HL-60 (cell line): ENCODE measurements at regions not wholly inside any gene's neighbourhood (a gene's known extent, or its start where the extent isn't known, plus 50 kb on each side); places are given as distances from the start of the nearest gene placed in this dataset.

Experiments used
- DNase-seq, 2 experiments: peaks; one replicate each; pipeline ENCODE4 v3.0.0-alpha.2; 2010 to 2020; ENCODE audit warnings: low read depth in 1 of 2, low spot score in 1 of 2
- H3K27ac ChIP-seq: fragments of 250-450 bp; sonication (Bioruptor Pico); replicated peaks from 2 replicates; pipeline ENCODE4 v1.5.1; 2020; ENCODE audit warnings: mild to moderate bottlenecking, moderate library complexity
- H3K27me3 ChIP-seq: fragments of 250-450 bp; sonication (Bioruptor Pico); 2 replicates; pipeline ENCODE4 v1.5.1; 2021; ENCODE audit warnings: mild to moderate bottlenecking, moderate library complexity; ENCODE audit not compliant: insufficient read depth, poor library complexity, severe bottlenecking
- H3K4me3 ChIP-seq: replicated peaks from 2 replicates; pipeline ENCODE4 v1.5.1; 2011; ENCODE audit warnings: mild to moderate bottlenecking, control low read depth, low read length; ENCODE audit not compliant: insufficient read depth
- GABPA ChIP-seq: IDR thresholded peaks from 2 replicates; pipeline ENCODE4 v1.6.1; 2012; ENCODE audit warnings: low read depth
- POLR2AphosphoS5 ChIP-seq: IDR thresholded peaks from 2 replicates; pipeline ENCODE4 v1.6.1; 2012; ENCODE audit warnings: low read depth
- SPI1 ChIP-seq: IDR thresholded peaks from 2 replicates; pipeline ENCODE4 v1.6.1; 2012; ENCODE audit warnings: low read depth, mild to moderate bottlenecking, borderline replicate concordance
- TF ChIP-seq, protein P1 (sequence below): IDR thresholded peaks from 2 replicates; pipeline ENCODE4 v1.6.1; 2012; ENCODE audit warnings: low read depth; ENCODE audit not compliant: insufficient replicate concordance
- TF ChIP-seq, protein P2 (sequence below): IDR thresholded peaks from one replicate; pipeline ENCODE4 v1.5.1; 2011; ENCODE audit warnings: low read length, control low read depth, inconsistent platforms; ENCODE audit not compliant: insufficient read depth

DNA sequence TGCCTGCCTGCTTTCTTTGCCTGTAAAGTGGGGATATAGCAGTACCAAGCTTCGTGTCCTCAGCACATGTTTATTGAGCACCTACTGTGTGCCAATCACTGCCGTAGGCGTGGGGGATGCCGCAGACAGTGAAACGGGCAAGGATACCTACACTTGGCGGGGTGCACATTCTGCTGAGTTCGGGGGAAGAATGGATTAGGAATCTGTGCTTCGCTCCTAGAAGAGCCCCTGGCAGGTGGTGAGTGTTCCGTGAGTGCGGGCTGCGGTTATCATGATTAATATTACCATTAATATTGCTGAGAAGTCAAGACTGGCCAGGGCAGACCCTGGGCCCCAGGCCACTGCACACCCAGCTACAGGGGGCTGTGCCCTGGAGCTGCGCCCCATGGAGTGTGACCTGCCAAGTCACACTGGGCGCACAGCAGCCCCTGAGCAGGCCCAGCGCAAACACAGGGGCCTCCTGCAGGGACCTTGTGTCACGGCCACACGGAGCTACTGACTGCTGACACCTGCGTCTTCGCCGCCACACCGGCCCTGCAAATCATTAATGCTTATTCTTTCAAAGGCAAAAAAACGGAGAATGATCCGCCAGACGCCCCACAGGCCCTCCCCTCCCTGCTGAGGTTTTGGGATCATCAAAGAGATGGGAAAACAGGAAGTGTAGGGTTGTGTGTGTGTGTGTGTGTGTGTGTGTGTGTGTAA lies 213.4 kb upstream of the GSE1 start:
- DNase-seq, result no peak
- TF ChIP-seq GABPA, result no peak
- peak; percentile 24; the same call in 1 of the 2 replicates for TF ChIP-seq SPI1
- Histone ChIP-seq H3K27me3 (peaks cover 2% of the 10 kb centered on the region), H3K27ac (no peak overlapping the region), H3K4me3 (no peak overlapping the region)

DNA sequence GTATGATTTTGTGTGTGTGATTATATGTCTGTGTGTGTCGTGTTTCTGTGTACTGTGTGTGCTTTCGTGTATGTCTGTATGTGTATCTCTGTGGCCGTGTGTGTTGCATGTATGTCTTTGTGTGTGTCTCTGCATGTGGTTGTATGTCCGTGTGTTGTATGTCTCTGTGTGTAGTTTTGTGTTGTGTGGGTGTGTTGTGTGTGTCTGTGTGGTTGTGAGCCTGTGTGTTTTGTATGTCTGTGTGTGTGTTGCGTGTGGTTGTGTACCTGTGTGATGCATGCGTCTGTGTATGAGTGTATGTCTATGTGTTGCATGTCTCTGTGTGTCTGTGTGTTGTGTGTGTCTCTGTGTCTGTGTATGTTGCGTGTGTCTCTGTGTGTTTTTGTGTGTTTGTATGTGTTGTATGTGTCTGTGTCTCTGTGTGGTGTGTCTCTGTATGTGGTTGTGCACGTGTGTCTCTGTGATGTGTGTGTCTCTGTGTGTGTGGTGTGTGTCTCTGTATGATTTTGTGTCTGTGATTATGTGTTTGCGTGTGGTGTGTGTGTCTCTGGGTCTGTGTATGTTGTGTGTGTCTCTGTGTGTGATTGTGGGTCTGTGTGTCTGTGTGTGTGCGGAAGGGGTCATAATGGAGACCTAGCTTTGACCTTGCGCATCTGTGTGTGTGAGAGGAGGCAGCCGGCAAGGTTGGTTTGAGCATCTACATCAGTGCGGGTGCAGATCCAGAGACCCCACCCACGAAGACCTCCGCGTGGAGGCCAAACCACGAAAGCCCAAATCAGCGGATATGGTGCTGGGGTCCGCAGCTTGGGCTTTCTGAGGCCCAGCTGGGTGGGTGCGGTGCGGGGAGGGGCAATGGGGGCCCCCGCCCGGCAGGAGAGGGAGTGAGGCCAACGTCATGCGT lies 212.6 kb upstream of the GSE1 start:
- DNase-seq, result no peak
- no peak for TF ChIP-seq POLR2AphosphoS5
- TF ChIP-seq GABPA, result no peak
- TF ChIP-seq, protein P1, sequence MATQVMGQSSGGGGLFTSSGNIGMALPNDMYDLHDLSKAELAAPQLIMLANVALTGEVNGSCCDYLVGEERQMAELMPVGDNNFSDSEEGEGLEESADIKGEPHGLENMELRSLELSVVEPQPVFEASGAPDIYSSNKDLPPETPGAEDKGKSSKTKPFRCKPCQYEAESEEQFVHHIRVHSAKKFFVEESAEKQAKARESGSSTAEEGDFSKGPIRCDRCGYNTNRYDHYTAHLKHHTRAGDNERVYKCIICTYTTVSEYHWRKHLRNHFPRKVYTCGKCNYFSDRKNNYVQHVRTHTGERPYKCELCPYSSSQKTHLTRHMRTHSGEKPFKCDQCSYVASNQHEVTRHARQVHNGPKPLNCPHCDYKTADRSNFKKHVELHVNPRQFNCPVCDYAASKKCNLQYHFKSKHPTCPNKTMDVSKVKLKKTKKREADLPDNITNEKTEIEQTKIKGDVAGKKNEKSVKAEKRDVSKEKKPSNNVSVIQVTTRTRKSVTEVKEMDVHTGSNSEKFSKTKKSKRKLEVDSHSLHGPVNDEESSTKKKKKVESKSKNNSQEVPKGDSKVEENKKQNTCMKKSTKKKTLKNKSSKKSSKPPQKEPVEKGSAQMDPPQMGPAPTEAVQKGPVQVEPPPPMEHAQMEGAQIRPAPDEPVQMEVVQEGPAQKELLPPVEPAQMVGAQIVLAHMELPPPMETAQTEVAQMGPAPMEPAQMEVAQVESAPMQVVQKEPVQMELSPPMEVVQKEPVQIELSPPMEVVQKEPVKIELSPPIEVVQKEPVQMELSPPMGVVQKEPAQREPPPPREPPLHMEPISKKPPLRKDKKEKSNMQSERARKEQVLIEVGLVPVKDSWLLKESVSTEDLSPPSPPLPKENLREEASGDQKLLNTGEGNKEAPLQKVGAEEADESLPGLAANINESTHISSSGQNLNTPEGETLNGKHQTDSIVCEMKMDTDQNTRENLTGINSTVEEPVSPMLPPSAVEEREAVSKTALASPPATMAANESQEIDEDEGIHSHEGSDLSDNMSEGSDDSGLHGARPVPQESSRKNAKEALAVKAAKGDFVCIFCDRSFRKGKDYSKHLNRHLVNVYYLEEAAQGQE, result no peak
- H3K27ac ChIP-seq, result no peak overlapping the region
- H3K27me3 ChIP-seq, result no peaks in the 10 kb centered on the region
- H3K4me3 ChIP-seq, result no peak overlapping the region

DNA sequence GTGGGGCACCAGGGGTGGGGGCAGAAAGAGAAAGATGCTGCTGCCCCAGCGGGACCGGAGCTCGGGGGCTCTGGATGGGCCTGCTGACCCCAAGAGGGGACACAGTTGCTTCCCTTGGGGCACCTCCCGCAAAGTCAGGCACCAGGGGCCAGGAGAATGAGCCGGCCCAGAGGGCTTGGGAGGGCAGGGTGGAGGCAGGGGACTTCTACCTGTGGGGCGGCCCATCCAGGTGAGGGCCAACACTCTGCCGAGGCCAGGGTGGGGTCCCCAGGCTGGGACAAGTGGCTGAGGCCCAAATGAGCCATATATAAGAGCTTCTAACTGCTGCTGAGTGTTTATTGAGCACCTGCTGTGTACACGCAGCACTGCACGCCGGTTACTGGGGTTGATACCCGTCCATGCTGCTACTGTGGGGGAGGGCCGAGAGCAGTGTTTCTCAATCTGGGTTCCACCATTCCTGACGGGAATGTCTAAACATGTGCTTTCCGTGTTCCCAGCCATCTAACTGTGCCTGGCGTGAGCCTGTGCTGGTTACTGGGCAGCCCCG lies 211.7 kb upstream of the GSE1 start:
- Histone ChIP-seq H3K27me3 (no peaks in the 10 kb centered on the region), H3K27ac (no peak overlapping the region), H3K4me3 (no peak overlapping the region)
- no peak for DNase-seq
- TF ChIP-seq GABPA (no peak), SPI1 (no peak), POLR2AphosphoS5 (no peak)
- TF ChIP-seq, protein P2, sequence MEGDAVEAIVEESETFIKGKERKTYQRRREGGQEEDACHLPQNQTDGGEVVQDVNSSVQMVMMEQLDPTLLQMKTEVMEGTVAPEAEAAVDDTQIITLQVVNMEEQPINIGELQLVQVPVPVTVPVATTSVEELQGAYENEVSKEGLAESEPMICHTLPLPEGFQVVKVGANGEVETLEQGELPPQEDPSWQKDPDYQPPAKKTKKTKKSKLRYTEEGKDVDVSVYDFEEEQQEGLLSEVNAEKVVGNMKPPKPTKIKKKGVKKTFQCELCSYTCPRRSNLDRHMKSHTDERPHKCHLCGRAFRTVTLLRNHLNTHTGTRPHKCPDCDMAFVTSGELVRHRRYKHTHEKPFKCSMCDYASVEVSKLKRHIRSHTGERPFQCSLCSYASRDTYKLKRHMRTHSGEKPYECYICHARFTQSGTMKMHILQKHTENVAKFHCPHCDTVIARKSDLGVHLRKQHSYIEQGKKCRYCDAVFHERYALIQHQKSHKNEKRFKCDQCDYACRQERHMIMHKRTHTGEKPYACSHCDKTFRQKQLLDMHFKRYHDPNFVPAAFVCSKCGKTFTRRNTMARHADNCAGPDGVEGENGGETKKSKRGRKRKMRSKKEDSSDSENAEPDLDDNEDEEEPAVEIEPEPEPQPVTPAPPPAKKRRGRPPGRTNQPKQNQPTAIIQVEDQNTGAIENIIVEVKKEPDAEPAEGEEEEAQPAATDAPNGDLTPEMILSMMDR, result no peak
- TF ChIP-seq, protein P1, result no peak

DNA sequence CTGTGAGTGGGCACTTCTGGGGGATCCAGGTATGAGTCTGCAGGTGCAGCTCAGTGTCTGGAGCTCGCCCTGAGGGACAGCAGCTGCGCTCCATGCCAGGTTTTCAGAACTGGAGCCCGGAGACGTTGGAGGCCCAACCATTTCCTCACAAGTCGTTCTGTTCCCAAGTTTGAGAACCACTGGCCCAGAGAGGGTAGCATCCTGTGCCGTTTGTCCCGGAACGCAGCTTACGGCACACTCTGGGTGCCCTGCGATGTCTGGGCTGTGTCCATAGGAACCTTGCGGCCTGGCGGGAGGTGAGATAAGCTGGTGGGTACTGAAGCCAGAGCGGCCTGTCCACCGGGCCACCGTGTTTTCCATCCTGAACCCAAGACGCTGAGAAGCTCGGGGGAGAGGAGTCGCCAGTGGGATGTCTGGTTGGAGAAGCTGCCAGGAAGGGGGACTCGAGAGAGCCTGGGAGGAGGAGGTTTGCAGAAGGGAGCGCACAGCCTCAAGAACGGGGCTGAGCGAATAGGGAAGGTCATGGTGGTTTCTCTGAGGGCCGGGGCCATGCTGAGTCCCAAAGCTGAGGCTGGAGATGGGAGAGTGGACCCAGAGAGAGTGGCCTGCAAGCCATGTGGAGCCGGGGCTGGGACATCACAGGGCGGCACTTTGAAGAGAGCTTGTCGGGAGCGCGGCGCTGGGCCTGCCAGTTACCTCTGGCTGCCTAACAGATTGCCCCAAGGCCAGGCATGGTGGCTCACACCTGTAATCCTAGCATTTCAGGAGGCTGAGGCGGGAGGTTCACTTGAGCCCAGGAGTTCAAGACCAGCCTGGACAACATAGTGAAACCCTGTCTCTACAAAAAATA lies 211.0 kb upstream of the GSE1 start:
- H3K27me3 ChIP-seq, result no peaks in the 10 kb centered on the region
- TF ChIP-seq, protein P1, result no peak
- TF ChIP-seq POLR2AphosphoS5, result no peak
- TF ChIP-seq, protein P2, result no peak
- no peak for TF ChIP-seq GABPA
- TF ChIP-seq SPI1, result no peak
- H3K4me3 ChIP-seq, result no peak overlapping the region
- no peak overlapping the region for H3K27ac ChIP-seq
- no peak for DNase-seq
